B cell (primary cell): ENCODE measurements at regions not wholly inside any gene's neighbourhood (a gene's known extent, or its start where the extent isn't known, plus 50 kb on each side); places are given as distances from the start of the nearest gene placed in this dataset.

Experiments
- ATAC-seq: fragments of 200-7000 bp; cut with Tn5 transposase; one replicate; pipeline ENCODE4 v1.10.0; 2021; ENCODE audit warnings: low read depth, mild to moderate bottlenecking, moderate number of reproducible peaks, moderate library complexity
- CTCF ChIA-PET: fragments of 350-600 bp; sonication (Branson Sonifier 250); formaldehyde crosslinking; loops from one replicate; lab custom pipeline; 2021; ENCODE audit warnings: antibody characterized with exemption, inconsistent platforms; lab: Charles Lee
- POLR2A ChIA-PET: fragments of 350-600 bp; sonication (Branson Sonifier 250); formaldehyde crosslinking; loops from one replicate; lab custom pipeline; 2021; ENCODE audit warnings: antibody characterized with exemption; lab: Charles Lee
- DNase-seq: peaks from one replicate; pipeline ENCODE4 v3.0.0; 2013
- H2AFZ ChIP-seq: 2 replicates; pipeline ENCODE4 v1.6.1; 2012; ENCODE audit warnings: mild to moderate bottlenecking, low read depth, low read length; ENCODE audit not compliant: insufficient read depth, poor library complexity, severe bottlenecking
- H3K27ac ChIP-seq, 2 donors: 1 replicate in 1 of 2; 2 replicates in 1 of 2; pipeline ENCODE4 v1.5.1; 2012 to 2013; ENCODE audit warnings: low read length in 2 of 2, mild to moderate bottlenecking in 2 of 2, moderate library complexity in 1 of 2
- H3K27me3 ChIP-seq, 4 experiments: fragments of 200-600 bp in 1 of 4; sonication (generic) in 1 of 4; replicated peaks in 1 of 4; 1 replicate in 2 of 4; 2 replicates in 2 of 4; pipeline versions ENCODE4 v1.6.1 to v1.7.0; 2013 to 2016; ENCODE audit warnings: low read length in 3 of 4, mild to moderate bottlenecking in 2 of 4, mixed read lengths in 1 of 4, moderate library complexity in 1 of 4; ENCODE audit not compliant: insufficient read depth in 4 of 4, control insufficient read depth in 3 of 4; ENCODE audit errors: control extremely low read depth in 1 of 4
- H3K36me3 ChIP-seq, 2 experiments: replicated peaks in 1 of 2; 1 replicate in 1 of 2; 2 replicates in 1 of 2; pipeline versions ENCODE4 v1.6.1 to v1.7.1; 2013; ENCODE audit warnings: low read length in 1 of 2; ENCODE audit not compliant: insufficient read depth in 2 of 2, control insufficient read depth in 1 of 2; ENCODE audit errors: control extremely low read depth in 1 of 2, extremely low read depth in 1 of 2
- H3K4me1 ChIP-seq, 2 donors: fragments of 200-600 bp in 1 of 2; sonication (generic) in 1 of 2; 1 replicate in 1 of 2; 2 replicates in 1 of 2; pipeline versions ENCODE4 v1.5.1 to v1.6.1; 2013 to 2017; ENCODE audit warnings: low read length in 2 of 2; ENCODE audit not compliant: control insufficient read depth in 2 of 2, insufficient read depth in 2 of 2
- H3K4me2 ChIP-seq: replicated peaks from 2 replicates; pipeline ENCODE3; 2012; ENCODE audit warnings: mild to moderate bottlenecking, low read depth, low read length; ENCODE audit not compliant: poor library complexity, severe bottlenecking
- H3K4me3 ChIP-seq, 5 experiments: fragments of 200-600 bp in 1 of 5; sonication (generic) in 1 of 5; 1 replicate in 3 of 5; 2 replicates in 2 of 5; pipeline versions ENCODE4 v1.5.1 to v1.7.0; 2011 to 2016; ENCODE audit warnings: low read length in 4 of 5, mild to moderate bottlenecking in 4 of 5, low read depth in 2 of 5, control low read depth in 1 of 5, moderate library complexity in 1 of 5; ENCODE audit not compliant: insufficient read depth in 1 of 5; ENCODE audit errors: control extremely low read depth in 1 of 5, extremely low read depth in 1 of 5
- H3K79me2 ChIP-seq: fragments of 200-600 bp; sonication (generic); one replicate; pipeline ENCODE4 v1.6.0; 2016; ENCODE audit warnings: low read length; ENCODE audit not compliant: control insufficient read depth, insufficient read depth
- H3K9ac ChIP-seq: fragments of 200-600 bp; sonication (generic); 2 replicates; pipeline ENCODE4 v1.6.1; 2017; ENCODE audit warnings: mild to moderate bottlenecking, low read length, moderate library complexity
- H3K9me3 ChIP-seq, 3 donors: one replicate each; pipeline versions ENCODE4 v1.6.1 to v1.7.1; 2013; ENCODE audit warnings: low read length in 2 of 3; ENCODE audit not compliant: control insufficient read depth in 2 of 3, insufficient read depth in 1 of 3; ENCODE audit errors: control extremely low read depth in 1 of 3
- H4K20me1 ChIP-seq: 2 replicates; pipeline ENCODE4 v1.6.0; 2012; ENCODE audit warnings: mild to moderate bottlenecking, low read length; ENCODE audit not compliant: insufficient read depth, control insufficient read depth, poor library complexity, severe bottlenecking
- H3K27ac Mint-ChIP-seq: one replicate; pipeline ENCODE4 v1.8.0; 2021; ENCODE audit warnings: mixed read lengths
- H3K27me3 Mint-ChIP-seq: one replicate; pipeline ENCODE4 v1.8.0; 2021; ENCODE audit warnings: mixed read lengths
- H3K4me1 Mint-ChIP-seq: one replicate; pipeline ENCODE4 v1.8.0; 2021; ENCODE audit warnings: mixed read lengths
- H3K4me3 Mint-ChIP-seq: one replicate; pipeline ENCODE4 v1.8.0; 2021; ENCODE audit warnings: mixed read lengths
- H3K9me3 Mint-ChIP-seq: one replicate; pipeline ENCODE4 v1.8.0; 2022; ENCODE audit warnings: mixed read lengths; ENCODE audit not compliant: insufficient read depth
- EZH2 ChIP-seq: IDR thresholded peaks from 2 replicates; pipeline ENCODE4 v1.6.1; 2012; ENCODE audit warnings: borderline replicate concordance, low read depth, mild to moderate bottlenecking, moderate library complexity, low read length; ENCODE audit not compliant: insufficient read depth, poor library complexity, severe bottlenecking
- WGBS: methylation state at CpG from one replicate; pipeline ENCODE4 v1.1.5; 2013; ENCODE audit warnings: missing lambda C conversion rate; ENCODE audit not compliant: insufficient coverage; 5-methylcytosine and 5-hydroxymethylcytosine counted together
- intact Hi-C: fragments of 100-400 bp; cut with micrococcal nuclease; formaldehyde crosslinking; loops from one replicate; pipeline ENCODE4 v1.10.0; 2022
- TF ChIP-seq, protein P1 (sequence below): fragments of 200-600 bp; IDR thresholded peaks from one replicate; pipeline ENCODE4 v1.8.0; 2022; ENCODE audit warnings: antibody characterized with exemption, mild to moderate bottlenecking

DNA sequence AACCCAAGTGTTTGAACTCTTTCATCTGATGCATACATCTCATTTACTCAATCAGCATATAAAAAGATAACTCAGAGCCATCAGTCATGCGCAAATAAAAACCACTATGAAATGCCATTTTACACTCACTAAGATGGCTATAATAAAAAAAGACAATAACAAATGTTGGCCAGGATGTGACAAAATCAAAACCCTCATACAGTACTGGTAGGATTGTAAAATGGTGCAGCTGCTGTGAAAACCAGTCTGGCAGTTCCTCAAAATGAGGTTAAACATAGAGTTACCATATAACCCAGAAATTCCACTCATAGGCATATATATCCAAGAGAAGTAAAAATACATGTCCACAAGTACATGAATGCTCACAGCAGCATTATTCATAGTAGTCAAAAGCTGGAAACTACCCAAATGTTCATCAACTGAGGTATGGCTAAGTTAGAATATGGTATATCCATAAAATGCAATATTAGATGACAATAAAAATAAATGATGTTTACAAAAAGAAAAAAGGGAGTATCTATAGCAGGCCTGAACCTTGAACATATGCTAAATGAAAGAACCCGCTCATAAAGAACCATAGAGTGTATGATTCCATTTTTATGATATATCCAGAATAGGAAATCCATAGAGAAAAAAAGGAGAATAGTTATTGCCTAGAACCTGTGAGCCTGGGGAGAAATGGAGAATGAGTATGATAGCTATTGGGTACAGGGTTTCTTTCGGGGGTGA, 265.1 kb downstream of the SIPA1L2 start:
- Histone ChIP-seq H3K27ac (no peak overlapping the region), H3K79me2 (no peaks in the 10 kb centered on the region), H3K27me3 (no peaks in the 10 kb centered on the region), H2AFZ (no peak overlapping the region), H4K20me1 (no peaks in the 10 kb centered on the region), H3K9ac (no peak overlapping the region), H3K4me2 (no peak overlapping the region), H3K9me3 (peaks cover 0 to 3% (median 0%) of the 10 kb centered on the region in 3 donors), H3K4me3 (no peak overlapping the region), H3K36me3 (no peaks in the 10 kb centered on the region), H3K4me1 (no peaks in the 10 kb centered on the region)
- Mint-ChIP-seq H3K27ac (no peak overlapping the region), H3K4me3 (no peak overlapping the region), H3K9me3 (peaks cover 2% of the 10 kb centered on the region), H3K4me1 (no peaks in the 10 kb centered on the region), H3K27me3 (peaks cover 5% of the 10 kb centered on the region)
- intact Hi-C loops = no loop called here
- no peak for DNase-seq
- POLR2A ChIA-PET = no interaction called here
- CTCF ChIA-PET = no interaction called here
- TF ChIP-seq, protein P1, sequence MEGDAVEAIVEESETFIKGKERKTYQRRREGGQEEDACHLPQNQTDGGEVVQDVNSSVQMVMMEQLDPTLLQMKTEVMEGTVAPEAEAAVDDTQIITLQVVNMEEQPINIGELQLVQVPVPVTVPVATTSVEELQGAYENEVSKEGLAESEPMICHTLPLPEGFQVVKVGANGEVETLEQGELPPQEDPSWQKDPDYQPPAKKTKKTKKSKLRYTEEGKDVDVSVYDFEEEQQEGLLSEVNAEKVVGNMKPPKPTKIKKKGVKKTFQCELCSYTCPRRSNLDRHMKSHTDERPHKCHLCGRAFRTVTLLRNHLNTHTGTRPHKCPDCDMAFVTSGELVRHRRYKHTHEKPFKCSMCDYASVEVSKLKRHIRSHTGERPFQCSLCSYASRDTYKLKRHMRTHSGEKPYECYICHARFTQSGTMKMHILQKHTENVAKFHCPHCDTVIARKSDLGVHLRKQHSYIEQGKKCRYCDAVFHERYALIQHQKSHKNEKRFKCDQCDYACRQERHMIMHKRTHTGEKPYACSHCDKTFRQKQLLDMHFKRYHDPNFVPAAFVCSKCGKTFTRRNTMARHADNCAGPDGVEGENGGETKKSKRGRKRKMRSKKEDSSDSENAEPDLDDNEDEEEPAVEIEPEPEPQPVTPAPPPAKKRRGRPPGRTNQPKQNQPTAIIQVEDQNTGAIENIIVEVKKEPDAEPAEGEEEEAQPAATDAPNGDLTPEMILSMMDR = no peak
- no peak for TF ChIP-seq EZH2
- no peak for ATAC-seq
- WGBS = no CpG with 5 or more reads among the region's 3 CpGs

DNA sequence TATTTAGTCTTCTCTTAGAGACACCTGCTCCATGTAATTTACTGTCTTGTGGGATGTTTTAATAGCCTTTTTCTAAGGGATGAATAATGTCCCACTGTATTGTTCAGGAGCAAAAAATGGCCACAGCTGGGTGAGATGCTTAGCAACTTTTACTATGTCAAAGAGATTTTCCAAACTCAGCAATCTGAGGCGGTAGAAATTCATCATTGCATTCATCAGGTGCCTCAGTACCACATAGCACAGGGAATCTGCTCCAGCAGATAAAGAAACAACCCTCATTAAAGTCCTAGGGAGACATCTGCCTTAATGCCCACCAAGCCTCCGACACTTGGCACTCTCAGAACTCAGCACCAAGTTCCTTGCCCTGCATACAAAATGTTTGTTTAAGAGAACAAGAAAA, 266.9 kb downstream of the SIPA1L2 start:
- Histone ChIP-seq H3K9me3 (peaks cover 0 to 4% (median 0%) of the 10 kb centered on the region in 3 donors), H3K9ac (no peak overlapping the region), H3K79me2 (no peaks in the 10 kb centered on the region), H3K4me3 (no peak overlapping the region), H3K4me1 (no peaks in the 10 kb centered on the region), H4K20me1 (no peaks in the 10 kb centered on the region), H3K27ac (no peak overlapping the region), H2AFZ (no peak overlapping the region), H3K27me3 (no peaks in the 10 kb centered on the region), H3K36me3 (no peaks in the 10 kb centered on the region), H3K4me2 (no peak overlapping the region)
- 78% methylated on average over 1 of the region's 2 CpGs for WGBS
- intact Hi-C loops = no loop called here
- H3K27me3 Mint-ChIP-seq = peaks cover 5% of the 10 kb centered on the region
- peaks cover 2% of the 10 kb centered on the region for H3K9me3 Mint-ChIP-seq
- H3K4me1 Mint-ChIP-seq = no peaks in the 10 kb centered on the region
- ChIA-PET POLR2A (no interaction called here), CTCF (no interaction called here)
- H3K27ac Mint-ChIP-seq = no peak overlapping the region
- DNase-seq = no peak
- no peak for ATAC-seq
- no peak for TF ChIP-seq EZH2
- TF ChIP-seq, protein P1 = no peak
- H3K4me3 Mint-ChIP-seq = no peak overlapping the region
